Stomach smooth muscle (tissue), 2 donors: ENCODE measurements at regions not wholly inside any gene's neighbourhood (a gene's known extent, or its start where the extent isn't known, plus 50 kb on each side); places are given as distances from the start of the nearest gene placed in this dataset.
"Not testable (repeated sequence)": the region's sequence is repeated elsewhere in the genome, so short reads cannot be mapped to it uniquely, and the experiment has no call there.

ENCODE experiments used
- H3K27ac ChIP-seq: one replicate; pipeline ENCODE4 v1.7.0; 2013; ENCODE audit warnings: mild to moderate bottlenecking, low read length, inconsistent platforms
- H3K27me3 ChIP-seq, 2 donors: one replicate each; pipeline ENCODE4 v1.7.0; 2013; ENCODE audit warnings: low read length in 2 of 2; ENCODE audit not compliant: insufficient read depth in 2 of 2, control insufficient read depth in 1 of 2
- H3K36me3 ChIP-seq, 2 donors: one replicate each; pipeline ENCODE4 v1.7.0; 2013; ENCODE audit warnings: low read length in 2 of 2; ENCODE audit not compliant: control insufficient read depth in 2 of 2, insufficient read depth in 2 of 2
- H3K4me1 ChIP-seq: one replicate; pipeline ENCODE4 v1.7.0; 2013; ENCODE audit warnings: low read length; ENCODE audit not compliant: control insufficient read depth, insufficient read depth
- H3K4me3 ChIP-seq, 2 donors: one replicate each; pipeline ENCODE4 v1.7.0; 2013; ENCODE audit warnings: low read length in 2 of 2
- H3K9ac ChIP-seq, 2 donors: one replicate each; pipeline ENCODE4 v1.7.0; 2013; ENCODE audit warnings: low read length in 2 of 2, mild to moderate bottlenecking in 1 of 2
- H3K9me3 ChIP-seq, 2 donors: one replicate each; pipeline ENCODE4 v1.7.0; 2013; ENCODE audit warnings: low read length in 2 of 2; ENCODE audit not compliant: control insufficient read depth in 2 of 2
- donor health status: healthy.
- donor health status: Pancreatic carcinoma.

DNA sequence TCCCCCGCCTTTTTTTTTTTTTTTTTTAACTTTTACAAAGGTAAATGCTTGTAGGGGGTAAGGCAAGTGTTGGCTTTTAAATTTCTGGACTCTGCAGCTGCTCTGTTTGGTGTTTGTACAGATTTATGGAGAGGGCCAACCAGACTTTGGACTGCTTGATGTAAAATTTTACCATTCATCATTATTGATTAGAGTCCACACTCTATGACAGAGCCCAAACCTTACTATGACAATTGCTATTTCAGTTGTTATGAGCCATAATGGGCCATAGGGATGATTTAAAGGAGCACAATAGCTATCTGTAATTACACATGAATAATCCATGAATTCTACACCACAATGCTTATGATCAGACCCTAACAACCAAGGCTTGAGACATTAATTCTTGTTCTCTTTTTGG, 867.2 kb downstream of the NR2F1-AS1 start:
- no peaks in the 10 kb centered on the region for H3K4me1 ChIP-seq
- H3K4me3 ChIP-seq, result no peak overlapping the region

DNA sequence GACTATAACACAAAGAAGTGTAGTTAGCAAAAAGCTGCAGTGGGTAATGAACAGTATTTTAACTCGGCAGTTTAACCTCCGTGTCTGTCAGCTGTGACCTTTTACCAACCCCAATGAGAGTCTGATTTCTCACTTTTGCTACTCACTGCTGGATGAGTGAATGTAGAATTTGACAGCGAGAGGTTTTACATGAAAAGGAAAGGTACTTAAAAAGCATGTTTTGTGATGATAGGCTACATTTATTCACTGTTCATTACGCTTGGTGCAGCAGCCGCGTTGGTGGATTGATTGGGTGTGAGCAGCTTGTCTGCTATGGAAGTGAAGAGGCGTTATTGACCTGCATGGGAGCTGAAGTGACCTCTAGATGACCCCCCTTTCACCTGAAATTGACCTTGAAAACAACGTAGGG, 867.7 kb downstream of the NR2F1-AS1 start:
- no peaks in the 10 kb centered on the region for H3K4me1 ChIP-seq
- H3K4me3 ChIP-seq, result no peak overlapping the region
- no peaks in the 10 kb centered on the region for H3K36me3 ChIP-seq
- H3K27me3 ChIP-seq, result no peaks in the 10 kb centered on the region
- H3K27ac ChIP-seq, result no peak overlapping the region
- H3K9me3 ChIP-seq, result no peaks in the 10 kb centered on the region
- H3K9ac ChIP-seq, result no peak overlapping the region

More for the DNA sequence above, 867.2 kb downstream of the NR2F1-AS1 start:
- Histone ChIP-seq H3K27me3 (no peaks in the 10 kb centered on the region), H3K36me3 (no peaks in the 10 kb centered on the region), H3K27ac (no peak overlapping the region), H3K9ac (no peak overlapping the region), H3K9me3 (no peaks in the 10 kb centered on the region)

DNA sequence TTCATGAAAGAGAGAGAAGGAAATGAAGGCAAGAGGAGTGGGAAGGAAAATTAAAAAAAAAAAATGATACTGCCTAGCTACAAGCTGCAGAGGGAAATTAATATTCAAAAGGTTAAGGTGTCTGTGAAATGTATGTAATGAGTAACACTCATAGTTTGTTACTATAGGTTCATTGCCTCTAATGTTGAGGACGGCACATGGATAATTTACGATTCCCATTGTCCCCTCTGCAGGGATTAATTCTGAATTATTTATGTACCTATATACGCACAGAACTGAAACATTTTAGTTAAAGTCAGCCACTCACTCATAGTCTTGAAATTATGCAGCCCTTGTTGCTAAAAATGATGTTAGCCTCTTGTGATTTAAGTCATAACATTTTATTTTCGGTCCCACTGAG, 869.1 kb downstream of the NR2F1-AS1 start:
- Histone ChIP-seq H3K9ac (no peak overlapping the region), H3K27ac (no peak overlapping the region), H3K36me3 (no peaks in the 10 kb centered on the region), H3K9me3 (no peaks in the 10 kb centered on the region), H3K4me3 (no peak overlapping the region), H3K27me3 (no peaks in the 10 kb centered on the region), H3K4me1 (no peaks in the 10 kb centered on the region)

DNA sequence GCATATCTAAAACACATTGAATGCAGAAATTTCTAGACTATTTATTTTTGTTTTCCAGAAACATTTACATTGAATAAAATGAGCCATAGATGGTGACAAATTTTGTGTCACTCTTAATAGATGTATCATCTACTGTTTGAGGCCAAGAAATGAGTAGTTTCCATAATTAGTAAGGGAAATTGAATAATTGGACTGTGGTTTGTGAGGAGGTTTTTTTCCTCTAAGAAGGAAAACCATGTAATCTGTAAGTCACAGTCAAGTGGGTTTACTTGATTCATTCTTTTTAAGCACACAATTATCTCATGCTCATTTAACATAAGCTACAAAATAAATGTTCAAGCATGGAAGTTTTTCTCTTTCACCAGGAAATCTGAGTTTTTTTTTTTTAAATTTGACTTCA, 876.4 kb downstream of the NR2F1-AS1 start:
- no peaks in the 10 kb centered on the region for H3K27me3 ChIP-seq
- H3K36me3 ChIP-seq, result no peaks in the 10 kb centered on the region
- no peak overlapping the region for H3K9ac ChIP-seq
- H3K4me1 ChIP-seq, result no peaks in the 10 kb centered on the region
- no peaks in the 10 kb centered on the region for H3K9me3 ChIP-seq
- H3K4me3 ChIP-seq, result no peak overlapping the region
- no peak overlapping the region for H3K27ac ChIP-seq

DNA sequence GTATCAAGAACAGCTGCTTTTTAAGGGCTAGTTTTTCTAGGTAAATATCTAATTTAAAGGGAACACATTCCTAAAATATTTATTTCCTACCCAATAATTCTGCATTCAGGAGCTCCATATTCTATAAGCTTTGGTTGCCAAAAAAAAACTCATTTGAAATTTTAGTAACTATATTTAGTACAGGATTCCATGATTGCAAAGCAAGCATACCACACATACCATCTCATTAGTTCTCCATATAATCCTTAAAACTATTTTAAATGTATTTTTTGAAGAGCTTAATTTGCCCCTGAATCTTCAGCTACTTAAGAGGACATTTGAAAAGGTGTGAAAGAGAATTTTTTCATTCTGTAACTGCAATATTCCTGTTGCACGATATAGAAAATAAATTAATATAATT, 877.0 kb downstream of the NR2F1-AS1 start:
- Histone ChIP-seq H3K4me3 (no peak overlapping the region), H3K9ac (no peak overlapping the region), H3K36me3 (no peaks in the 10 kb centered on the region), H3K27me3 (no peaks in the 10 kb centered on the region), H3K9me3 (no peaks in the 10 kb centered on the region), H3K4me1 (no peaks in the 10 kb centered on the region), H3K27ac (no peak overlapping the region)

DNA sequence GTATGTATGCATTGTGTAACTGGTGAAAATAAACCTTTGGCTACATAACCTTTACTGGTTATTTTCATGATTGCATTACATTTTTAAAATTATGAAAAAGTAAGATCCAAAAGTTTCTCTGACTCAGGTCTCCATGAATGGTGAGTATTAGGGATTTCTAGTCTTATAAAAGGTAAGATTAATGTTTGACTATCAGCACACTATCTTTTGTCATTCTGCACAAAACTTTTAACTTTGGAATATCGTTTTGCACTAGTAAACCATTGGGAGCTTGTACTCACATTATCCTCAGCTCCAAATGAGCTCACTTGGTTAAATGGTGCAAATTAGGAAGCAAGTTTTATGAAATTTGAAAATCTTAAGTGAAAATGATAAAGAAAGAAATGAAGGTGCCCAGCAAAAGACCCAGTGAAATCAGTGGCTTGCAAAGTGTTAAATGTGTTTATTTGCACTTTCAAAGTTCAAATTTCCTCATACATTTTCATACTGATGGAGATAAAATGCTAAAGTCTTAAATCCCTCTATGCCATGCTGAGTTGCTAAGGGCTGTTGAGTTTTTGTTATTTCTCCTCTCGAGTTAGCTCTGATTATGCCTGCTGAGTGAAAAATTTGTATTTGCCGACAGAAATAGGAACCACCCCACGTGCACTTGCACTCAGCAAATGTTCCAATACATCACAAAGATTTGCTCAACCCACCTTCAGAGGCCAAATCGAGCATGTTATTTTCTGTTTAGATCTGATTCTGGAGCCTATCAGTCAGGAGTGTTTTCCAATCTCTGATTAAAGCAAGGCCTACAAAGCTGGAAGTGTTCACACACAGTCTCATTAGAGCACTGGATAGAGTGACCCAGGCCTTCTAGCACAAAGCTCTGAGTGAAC, 885.7 kb downstream of the NR2F1-AS1 start:
- Histone ChIP-seq H3K4me1 (no peaks in the 10 kb centered on the region), H3K27me3 (no peaks in the 10 kb centered on the region), H3K9ac (no peak overlapping the region), H3K4me3 (no peak overlapping the region), H3K9me3 (no peaks in the 10 kb centered on the region), H3K36me3 (no peaks in the 10 kb centered on the region), H3K27ac (no peak overlapping the region)

DNA sequence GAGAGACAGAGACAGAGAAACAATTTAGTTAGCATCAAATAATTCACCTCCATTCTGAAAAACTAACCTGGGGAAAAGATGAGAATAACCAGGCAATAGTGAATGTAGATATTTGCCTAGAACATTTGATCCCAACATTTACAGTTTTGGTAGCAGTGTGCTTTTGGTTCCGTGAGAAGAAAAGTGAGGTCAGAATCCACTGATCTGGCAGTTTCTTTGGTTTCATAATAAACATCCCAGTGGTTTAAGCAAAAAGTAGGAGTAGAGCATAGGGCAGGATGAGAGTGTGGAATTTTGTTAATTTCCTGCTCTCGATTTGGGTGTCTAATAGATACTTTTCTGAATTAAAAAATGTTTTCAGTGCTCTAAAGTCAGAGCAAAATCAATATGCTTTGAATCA, 887.0 kb downstream of the NR2F1-AS1 start:
- Histone ChIP-seq H3K36me3 (no peaks in the 10 kb centered on the region), H3K27ac (no peak overlapping the region), H3K27me3 (no peaks in the 10 kb centered on the region), H3K9ac (no peak overlapping the region), H3K4me3 (no peak overlapping the region), H3K9me3 (no peaks in the 10 kb centered on the region), H3K4me1 (no peaks in the 10 kb centered on the region)

DNA sequence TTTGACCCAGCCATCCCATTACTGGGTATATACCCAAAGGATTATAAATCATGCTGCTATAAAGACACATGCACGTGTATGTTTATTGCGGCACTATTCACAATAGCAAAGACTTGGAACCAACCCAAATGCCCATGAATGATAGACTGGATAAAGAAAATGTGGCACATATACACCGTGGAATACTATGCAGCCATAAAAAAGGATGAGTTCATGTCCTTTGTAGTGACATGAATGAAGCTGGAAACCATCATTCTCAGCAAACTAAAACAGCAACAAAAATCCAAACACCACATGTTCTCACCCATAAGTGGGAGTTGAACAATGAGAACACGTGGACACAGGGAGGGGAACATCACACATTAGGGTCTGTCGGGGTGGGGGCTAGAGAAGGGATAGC, 889.1 kb downstream of the NR2F1-AS1 start:
- H3K27me3 ChIP-seq, H3K4me3 ChIP-seq, H3K9ac ChIP-seq, H3K9me3 ChIP-seq, H3K36me3 ChIP-seq, H3K4me1 ChIP-seq, H3K27ac ChIP-seq: not testable (repeated sequence)

DNA sequence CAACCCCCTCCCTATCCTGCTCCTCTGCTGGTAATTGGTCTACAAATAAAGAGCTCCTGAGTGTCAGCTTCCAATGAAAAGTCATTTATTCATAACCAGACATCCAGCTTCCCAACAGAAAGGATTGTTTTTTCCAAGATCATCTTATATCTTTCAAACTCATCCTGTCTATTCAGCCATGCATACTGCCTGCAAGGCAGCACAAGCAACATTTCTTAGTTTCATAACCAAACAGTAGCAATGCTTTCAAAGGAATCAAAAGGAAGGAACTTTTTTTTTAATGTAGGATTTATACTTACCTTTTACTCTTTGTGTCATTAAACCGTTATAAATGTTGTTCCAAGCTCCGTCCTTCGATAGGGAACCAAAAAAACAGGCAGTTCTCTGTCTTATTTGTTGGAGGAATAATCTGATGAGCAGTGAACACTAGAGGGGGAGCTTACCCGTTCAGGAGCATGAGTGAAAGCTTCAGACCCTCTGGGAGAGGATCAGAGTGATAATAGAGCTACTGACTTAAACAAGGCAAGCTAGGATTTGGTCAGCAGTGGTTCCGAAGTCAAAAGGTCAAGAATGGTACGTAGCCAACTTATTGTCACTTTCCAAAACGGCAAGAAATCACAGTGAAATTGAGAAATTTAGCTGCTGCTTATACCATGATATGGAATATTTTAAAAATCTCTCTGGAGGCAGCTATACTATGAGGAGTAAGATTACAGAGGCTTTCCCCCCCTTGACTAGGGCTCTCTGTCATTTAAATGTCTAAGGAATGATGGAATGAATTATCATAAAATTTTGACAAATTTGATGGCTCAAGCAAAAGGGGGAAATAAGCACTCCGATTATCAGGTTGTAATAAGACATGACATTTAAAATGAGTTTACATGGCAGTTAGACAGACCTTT, 892.9 kb downstream of the NR2F1-AS1 start:
- Histone ChIP-seq H3K9ac (no peak overlapping the region), H3K4me3 (peak overlapping the region in 1 of 2 donors; percentile 47), H3K4me1 (no peaks in the 10 kb centered on the region), H3K27me3 (no peaks in the 10 kb centered on the region), H3K36me3 (no peaks in the 10 kb centered on the region), H3K9me3 (no peaks in the 10 kb centered on the region), H3K27ac (no peak overlapping the region)

DNA sequence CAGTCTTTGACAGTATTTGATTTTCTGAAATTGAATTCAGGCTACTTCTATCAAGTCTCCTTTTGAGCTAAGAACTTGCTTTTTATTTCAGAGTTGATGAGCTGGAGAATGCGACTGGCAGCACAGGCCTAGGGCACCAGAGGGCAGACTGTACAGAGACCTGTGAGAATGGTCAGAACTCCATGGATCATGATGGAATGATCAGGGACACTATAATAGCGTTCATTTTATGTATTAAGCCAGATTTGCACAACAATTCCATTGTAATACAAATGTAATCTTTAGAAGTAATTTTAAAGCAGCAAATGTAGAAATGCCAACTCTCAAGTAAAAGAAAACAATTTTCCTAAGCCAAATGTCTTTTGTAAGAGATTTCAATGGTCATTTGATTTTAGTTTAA, 902.4 kb downstream of the NR2F1-AS1 start:
- no peak overlapping the region for H3K27ac ChIP-seq
- no peaks in the 10 kb centered on the region for H3K4me1 ChIP-seq
- H3K9ac ChIP-seq, result no peak overlapping the region
- H3K36me3 ChIP-seq, result no peaks in the 10 kb centered on the region
- H3K4me3 ChIP-seq, result no peak overlapping the region
- H3K9me3 ChIP-seq, result no peaks in the 10 kb centered on the region
- H3K27me3 ChIP-seq, result no peaks in the 10 kb centered on the region
